ENCODE measurements at regions not wholly inside any gene's neighbourhood (a gene's known extent, or its start where the extent isn't known, plus 50 kb on each side); places are given as distances from the start of the nearest gene placed in this dataset.

DNA sequence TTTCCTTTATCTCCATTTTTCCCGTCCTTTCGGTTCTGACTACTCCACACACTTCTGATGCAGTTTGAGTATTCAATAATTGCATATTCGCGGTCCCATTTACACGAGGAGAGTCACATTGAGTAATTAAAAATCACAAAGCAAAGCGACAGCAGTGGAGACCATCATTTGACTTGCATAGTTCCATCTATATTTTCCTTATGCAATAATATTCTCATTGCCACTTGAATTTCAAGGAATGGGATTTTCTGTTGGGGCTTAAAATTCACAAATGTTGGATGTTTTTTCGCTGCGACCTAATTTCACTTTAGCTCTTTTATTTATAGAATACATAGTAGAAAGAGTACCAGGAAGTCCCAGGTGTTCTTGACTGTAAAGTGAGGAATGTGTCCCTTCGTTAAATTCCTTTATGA, 186.8 kb downstream of the ZEB2 start:
- DNase-seq (ENCODE audit: low spot score) = no peak

DNA sequence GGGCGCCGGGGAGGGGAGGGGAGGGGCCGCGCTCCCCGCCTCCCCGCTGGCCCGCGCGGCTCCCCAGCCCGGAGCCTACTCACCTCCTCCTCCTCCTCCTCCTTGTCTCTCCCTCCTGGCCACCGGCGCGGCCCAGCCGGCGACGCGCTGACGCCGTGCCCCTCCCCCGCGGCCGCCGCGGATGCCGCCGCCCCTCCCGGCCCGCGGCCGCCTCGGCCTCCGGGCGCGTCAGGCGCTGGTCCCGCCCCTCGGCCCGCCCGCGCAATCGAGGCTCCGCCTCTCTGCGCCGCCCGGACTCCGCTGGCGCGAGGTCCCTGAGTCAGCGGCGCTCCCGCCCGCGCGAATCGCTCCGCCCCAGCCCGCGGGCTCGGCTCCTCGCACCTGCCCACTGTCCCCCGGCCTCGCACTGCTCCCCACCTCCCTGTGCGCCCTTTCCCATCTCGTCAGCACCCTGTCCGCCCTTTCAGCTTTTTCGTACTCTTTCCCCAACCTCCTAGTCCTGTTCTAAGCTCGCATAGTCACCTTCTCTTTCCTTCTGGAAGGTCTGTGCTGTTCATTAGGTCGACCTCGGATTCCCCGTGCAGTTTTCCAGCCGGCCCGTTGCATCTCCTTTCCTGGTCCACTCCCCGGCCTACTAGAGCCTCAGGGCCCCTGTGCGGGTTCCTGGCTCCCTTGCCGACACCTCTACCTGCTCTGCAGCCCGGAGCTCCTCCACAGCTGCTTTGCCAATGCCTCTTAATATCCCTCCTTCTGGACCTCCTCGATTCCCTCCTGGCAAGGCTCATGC, 187.4 kb downstream of the ZEB2 start:
- DNase-seq (ENCODE audit: low spot score) = peak; percentile 95

DNA sequence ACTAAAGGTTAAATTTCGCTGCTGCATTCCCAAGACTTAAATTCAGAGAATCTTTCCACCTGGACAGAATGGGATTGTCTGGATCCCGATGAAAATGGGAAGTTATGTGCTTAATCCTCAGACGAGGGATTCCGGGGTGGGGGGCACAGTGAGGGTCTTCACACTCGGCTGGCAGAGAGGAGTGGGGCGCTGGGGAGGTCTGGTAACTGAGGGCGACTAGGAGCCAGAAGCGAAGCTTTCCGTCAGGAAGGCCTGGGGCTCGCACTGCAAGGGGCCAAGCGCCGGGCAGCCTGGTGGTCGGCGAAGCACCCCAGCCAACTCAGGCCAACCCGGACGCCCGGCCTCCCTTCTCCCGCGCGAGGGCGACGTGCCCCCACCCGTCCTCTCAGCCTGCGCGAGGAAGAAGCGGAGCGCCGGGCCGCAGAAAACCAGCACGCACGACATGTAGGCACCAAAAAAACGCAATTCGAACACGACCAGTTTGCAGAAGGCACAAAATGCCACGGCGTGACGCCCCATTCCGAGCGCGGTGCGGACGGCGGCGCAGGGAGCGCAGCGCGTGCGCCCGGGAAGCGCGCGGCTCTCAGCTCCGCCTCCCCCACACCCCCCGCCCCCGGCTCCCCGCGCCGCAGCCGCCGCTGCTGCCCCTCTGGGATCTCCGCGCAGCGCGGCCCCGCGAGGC, 188.1 kb downstream of the ZEB2 start:
- no peak for DNase-seq (ENCODE audit: low spot score)

DNA sequence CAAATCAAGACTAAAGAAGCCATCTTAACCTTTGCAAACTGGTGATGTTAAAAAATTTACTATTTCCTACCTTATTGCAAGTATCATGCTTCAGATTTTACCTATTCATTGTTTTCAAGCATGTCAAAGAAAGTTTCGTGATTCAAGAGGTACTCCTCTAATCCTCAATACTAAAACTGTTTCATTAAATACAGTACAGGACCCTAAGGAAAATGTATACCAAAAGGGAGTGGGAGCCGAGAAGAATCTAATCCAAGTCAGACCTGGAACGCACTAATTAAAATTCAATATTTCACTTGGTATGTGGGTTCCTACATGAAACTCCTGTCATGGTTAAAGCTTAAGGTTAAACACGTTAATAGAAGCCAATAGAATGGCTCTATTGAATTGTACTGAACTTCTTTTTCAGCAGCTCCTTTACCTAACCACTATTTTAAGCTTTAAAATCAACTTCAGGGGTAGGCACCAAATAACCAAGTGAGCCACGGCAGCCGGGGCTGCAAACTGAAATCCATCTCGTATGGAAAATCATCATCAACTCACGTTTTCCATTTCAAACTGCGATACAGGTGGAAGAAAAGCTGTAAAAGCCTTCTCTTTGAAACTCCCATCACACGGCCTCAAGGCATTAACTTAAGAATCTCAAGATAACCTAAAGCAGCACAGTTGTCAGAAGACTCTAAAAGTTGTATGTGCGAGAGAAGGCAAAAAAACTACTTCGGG, 188.8 kb downstream of the ZEB2 start:
- DNase-seq (ENCODE audit: low spot score) = no peak

DNA sequence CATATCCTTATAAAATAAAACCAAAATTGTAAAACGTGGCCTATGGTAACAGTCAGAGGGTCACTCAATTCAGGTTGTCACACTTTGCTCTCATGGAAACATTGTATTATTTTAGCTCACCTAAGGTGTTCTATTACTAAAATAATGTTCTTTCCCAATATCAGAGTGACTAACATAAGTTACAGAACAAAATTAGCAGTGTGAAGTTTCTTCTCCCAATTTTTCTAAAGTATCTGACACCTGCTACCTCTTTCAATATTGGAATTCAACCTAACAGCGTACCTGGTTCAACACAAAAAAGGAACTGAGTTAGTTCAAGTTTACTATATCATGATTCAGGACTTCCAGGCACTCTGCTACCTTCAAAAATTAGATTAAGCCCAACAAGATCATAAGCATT, 190.4 kb downstream of the ZEB2 start:
- no peak for DNase-seq (ENCODE audit: low spot score)

DNA sequence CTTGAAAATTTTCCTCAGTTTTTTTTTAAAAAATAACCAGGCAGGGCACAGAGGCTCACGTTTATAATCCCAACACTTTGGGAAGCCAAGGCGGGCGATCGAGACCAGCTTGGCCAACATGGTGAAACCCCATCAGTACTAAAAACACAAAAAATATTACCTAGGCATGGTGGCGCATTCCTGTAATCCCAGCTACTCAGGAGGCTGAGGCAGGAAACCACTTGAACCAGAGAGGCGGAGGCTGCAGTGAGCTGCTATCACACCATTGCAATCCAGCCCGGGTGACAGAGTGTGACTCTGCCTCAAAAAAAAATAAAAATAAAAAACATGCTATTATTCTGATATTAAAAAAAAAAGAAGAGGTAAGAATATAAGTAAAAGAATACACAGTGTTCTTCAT, 191.0 kb downstream of the ZEB2 start:
- DNase-seq (ENCODE audit: low spot score) = no peak

DNA sequence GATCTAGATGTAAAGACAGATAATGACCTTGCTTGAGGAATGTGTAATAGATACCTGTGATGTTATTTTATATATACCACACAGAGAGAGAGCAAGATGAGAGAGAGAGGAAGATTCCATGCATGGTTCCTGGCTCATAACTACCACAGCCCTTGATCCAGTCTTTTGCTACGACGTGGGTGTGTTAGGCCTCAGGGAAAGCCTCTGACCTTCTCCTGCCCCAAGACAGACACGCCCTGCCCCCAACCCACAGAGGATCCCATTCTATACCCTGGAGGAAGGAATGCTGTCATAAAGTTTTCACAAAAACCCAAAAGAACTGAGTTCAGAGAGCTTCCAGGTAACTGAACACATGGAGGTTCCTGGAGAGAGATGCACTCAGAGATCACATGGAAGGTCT, 193.1 kb downstream of the ZEB2 start:
- DNase-seq (ENCODE audit: low spot score) = no peak

DNA sequence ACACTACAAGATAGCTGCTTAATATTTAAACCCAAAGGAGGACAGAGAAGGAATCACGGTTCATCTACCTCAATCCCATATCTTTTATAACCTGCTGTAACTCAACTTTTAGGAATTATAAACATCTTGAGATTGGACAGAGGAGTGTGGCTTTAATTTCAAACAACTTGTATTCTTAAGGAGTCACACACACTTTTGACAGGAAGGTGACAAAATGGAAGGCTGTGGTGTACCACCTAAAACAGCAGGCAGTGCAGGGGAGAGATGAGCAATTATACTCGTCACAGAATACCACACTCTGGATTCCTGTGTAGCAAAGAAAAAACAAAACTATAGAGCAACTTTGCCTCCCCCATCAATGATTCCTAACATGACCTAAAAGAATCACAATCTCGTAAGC, 194.8 kb downstream of the ZEB2 start:
- DNase-seq (ENCODE audit: low spot score) = no peak

DNA sequence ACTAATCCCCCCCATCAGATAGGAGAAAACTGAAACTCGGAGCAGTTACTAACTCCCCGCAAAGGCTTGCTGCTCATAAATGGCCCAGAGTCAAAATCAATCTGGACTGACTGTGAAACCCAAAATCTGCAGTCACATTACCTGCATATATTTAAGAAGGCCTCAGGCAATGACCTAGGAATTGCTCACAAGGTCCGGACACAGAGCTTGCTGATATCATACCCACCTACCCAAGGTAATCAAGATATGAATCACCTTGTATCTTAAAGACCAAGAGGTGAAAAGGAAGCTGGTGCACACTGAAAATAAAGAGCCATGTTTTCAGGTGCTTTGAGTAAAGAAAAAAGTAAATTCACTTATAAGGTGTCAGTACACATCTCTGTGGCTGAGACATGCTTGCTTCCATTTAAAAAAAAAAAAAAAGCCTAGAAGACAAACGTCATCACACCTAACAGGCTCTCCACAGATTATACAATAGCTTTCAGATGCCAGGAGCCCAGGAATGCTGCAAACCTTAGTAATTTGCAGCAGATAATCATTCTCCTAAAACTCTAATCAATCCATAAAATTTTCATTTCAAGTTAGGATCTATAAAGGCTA, 195.4 kb downstream of the ZEB2 start:
- DNase-seq (ENCODE audit: low spot score) = no peak

DNA sequence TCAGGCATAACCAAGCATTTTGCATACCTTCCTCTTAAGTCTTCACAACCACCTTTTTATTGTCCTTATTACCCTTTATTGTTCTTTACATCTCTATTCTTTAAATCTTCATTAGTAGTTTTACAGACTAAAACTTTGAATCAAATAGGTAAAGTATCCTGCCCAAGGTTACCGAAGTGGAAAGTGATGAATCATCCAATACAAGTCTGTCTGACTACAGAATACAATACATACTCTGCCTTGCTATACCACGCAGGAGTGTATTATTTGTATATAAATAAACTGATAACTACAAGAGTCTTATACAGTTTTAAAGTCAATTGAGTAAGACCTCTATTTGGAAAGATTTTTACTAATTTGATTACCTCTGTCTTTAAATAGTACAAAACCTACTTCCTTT, 196.0 kb downstream of the ZEB2 start:
- DNase-seq (ENCODE audit: low spot score) = no peak

DNA sequence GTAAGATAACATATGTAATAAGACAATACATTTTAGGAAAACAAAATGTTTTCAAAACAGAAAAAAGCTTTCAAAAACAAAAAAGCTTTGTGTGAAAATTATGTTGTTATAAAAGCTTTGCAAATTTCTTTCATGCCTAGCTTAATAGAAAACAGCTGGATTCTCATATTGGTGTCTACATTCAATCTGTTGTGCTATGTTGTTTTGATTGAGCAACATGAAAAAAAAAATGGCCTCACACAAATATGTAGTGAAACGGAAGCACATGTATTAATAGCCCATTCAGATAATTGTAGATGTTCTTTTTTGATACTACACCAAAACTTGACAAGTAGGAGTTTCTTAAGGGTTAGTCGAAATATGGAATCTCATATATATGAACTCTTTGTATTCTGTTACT, 197.5 kb downstream of the ZEB2 start:
- no peak for DNase-seq (ENCODE audit: low spot score)

DNA sequence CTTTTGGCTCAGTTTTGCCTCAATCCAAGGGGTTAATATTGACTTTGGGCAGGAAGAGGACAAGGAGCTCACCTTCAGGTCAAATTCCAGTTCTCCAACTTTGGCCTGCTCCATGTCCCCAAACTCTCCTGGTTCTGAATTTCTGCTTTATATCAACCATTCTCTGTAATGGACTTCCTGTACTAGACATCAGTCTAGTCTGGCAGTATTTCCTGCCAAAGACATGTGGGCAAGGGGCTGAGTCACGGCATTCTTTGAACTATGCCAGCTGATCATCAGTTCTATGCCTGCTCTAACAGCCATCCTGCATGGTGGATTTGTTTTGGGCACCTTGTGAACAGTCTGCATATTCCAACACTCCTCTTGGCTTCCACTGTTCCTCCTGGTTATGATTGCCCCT, 199.4 kb downstream of the ZEB2 start:
- no peak for DNase-seq (ENCODE audit: low spot score)

DNA sequence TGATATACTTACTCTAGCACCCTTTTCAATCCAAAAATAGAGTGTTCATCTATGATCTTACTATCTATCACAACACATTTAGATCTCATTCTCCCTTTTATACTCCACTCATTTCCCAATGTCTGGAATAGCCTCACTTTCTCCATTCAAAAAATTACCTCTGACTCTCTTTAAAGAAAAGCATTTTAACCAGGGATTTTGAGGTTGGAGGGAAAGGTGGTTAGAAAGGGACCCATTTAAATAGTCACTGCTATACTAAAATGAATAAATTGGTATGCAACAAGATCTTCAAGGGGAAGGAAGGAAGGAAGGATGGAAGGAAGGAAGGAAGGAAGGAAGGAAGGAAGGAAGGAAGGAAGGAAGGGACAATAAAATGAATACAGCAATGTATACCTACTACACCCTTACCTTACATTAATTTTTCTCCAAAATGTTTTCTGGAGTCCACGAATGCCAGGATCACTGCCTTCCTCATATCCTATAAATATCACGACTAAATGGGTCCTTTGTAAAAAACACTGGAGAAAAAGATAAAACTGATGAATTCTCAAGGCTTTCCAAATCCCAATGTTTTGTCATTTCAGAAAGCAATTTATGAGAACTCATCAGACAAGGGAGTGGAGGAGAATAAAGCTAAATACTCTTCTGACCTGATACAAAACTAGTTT, 202.7 kb downstream of the ZEB2 start:
- no peak for DNase-seq (ENCODE audit: low spot score)

DNA sequence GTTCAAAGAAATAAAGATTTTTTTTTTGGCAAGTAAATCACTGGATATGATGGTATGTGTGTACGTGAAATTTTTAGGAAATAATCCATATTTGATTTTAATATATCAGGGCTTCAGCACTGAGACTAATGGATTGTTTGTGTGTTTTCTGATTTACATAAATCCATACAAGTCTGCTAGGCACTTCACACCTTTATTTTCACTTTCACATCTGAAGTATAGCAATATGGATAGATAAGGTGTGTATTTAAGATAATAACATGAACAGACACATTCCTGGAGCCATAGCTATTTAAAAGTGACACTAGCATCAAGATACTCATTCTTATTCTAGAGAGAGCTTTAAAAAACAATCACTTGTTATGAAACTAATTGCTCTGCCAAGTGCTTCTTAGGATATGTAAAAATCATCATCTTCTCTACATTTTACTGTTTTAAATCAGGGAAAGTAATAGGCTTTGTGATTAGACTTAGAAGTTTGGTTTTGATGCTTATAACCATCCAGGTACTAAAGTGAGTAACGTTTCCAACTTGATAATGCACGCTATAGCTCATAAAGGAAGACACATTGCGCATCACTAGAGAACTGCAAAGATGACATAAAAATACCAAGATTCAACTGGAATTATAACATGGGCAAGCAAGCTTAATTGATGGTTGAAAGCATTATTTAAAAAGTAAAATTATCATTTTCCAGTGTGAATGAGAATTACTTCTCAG, 208.9 kb downstream of the ZEB2 start:
- DNase-seq (ENCODE audit: low spot score) = no peak

DNA sequence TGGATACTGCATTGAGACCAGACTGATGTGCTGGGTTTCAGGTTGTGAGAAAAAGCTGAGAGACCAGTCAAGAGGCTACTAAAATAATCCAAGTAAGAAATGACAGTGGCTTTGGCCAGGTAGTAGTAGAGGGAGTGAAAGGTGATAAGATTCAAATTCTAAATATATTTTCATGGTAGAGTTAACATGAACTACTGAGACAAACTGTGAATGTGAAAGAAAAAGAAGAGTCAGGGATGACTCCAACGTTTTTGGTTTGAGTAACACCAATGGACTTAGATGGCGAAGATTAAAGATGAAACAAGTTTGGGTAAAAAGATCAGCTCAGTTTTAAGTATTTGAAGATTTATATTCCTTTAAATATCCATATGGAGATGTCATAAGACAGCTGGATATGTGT, 209.4 kb downstream of the ZEB2 start:
- no peak for DNase-seq (ENCODE audit: low spot score)

DNA sequence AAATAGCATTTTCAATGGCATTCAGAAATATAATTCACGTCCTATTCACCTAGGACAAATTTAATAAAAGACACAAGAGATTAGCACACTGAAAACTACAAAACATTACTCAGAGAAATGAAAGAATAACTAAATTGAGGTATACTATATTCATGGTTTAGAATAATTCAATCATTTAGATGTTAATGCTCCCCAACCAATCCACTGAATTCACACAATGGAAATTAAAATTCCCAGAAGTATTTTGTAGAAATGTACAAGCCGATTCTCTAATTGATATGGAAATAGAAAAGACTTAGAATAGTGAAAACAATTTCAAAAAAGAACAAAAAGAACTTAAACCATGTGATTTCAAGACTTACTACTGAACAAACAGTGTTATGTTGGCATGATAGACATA, 212.2 kb downstream of the ZEB2 start:
- no peak for DNase-seq (ENCODE audit: low spot score)

DNA sequence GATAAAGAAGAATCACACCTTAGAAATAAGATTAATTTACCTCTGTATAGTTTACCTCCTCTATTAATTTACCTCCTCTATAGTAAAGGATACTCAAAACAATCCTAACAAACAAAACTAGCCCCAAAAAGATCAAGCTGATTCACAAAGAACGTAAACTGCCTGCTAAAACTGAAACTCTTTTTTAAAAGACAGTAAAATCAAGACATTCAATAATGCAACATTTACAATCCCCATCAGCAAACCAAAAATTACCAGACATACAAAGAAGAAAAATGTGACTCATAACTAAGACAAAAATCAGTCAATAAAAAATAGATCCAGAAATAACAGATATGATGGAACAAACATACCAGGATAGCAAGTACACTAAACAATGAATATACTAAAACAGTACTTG, 215.7 kb downstream of the ZEB2 start:
- no peak for DNase-seq (ENCODE audit: low spot score)

DNA sequence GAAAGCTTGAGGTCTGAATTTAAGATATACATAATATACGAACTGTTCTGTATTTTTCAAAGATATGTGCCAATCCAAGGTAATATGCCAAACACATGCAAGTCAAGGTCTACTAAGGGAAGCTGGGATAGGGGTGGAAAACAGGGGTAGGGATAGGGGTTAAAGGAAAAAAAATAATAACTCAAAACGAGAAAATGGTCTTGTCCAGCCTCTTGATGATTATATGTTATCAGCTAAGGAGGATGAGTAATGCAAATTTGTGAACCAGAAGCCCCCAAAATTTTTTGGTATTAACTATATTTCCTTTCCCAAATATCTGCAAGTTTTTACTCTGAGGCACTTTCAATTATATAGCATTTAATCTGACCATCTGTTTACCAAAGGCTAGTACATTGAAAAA, 219.3 kb downstream of the ZEB2 start:
- no peak for DNase-seq (ENCODE audit: low spot score)

DNA sequence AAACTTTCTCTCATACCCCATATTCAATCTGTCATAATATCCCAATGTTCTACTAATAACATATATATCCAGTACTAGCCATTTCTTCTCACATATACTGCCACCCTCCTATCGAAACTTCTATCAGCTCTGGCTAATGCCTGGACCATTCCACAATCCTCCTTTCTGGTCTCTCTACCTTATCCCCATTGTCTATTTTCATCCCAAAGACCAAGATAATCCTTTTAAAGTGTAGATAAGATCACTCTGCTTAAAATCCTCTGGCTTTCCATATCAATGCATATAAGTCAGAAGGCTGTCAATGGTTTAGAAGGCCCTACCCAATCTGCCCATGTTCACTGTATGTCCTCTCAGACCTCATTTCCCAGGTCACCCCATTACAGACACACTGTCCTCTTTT, 229.6 kb downstream of the ZEB2 start:
- no peak for DNase-seq (ENCODE audit: low spot score)

DNA sequence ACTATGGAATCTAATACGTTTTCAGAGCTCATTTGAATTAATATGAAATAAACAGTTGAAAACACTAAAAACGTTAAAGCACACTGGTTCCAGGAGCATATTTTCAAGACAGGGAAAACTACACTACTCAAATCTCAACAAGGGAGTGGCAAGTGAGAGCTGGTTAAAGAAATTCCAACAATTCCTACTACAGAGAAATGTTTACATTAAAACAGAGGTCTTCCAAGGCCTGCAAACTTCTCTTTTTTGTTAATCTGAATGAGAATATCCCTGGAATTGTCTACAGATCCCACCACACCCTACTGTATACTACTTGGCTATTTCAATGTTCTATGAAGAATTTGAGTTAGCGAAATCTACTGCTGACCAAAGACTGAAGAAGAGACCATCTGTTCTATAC, 231.5 kb downstream of the ZEB2 start:
- DNase-seq (ENCODE audit: low spot score) = no peak

DNA sequence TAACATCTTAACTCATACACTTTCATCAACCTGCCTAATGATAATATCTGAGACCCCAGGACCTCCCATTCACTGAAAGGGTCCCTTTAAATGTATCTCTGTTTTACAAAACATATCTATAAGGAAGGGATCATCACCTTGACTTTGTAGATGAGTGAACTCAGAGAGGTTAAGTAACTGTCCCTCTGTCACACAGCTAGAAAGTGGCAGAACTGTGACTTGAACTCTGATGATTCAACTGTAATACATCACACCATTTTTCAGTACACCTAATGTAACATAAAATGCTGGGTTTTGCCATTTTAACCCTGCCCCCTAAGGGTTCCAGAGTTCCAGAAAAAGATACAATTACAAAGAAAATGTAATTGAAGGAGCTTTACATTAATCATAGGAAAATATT, 234.6 kb downstream of the ZEB2 start:
- no peak for DNase-seq (ENCODE audit: low spot score)

DNA sequence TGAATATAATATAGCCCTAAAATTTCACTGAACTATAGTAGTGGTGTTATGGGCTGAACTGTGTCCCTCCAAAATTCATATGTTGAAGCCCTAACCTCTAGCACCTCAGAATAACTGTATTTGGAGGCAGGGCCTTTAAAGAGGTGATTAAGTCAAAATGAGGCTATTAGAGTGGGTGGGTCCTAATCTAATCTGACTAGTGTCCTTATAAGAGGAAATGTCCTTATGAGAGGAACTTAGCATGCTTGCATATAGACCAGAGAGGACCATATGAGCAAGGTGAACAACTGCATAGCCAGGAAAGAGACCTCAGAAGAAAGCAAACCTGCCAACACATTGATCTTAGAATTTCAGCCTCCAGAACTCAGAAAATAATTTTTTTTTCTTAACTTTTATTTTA, 238.4 kb downstream of the ZEB2 start:
- no peak for DNase-seq (ENCODE audit: low spot score)
